ENCODE measurements at regions not wholly inside any gene's neighbourhood (a gene's known extent, or its start where the extent isn't known, plus 50 kb on each side); places are given as distances from the start of the nearest gene placed in this dataset.

- peak; percentile 95 for TF ChIP-seq CTCF (IDR thresholded peaks at IDR 0.05; ENCODE audit: insufficient read depth, low read length, poor library complexity, severe bottlenecking)
- Histone ChIP-seq H3K27me3 (ENCODE audit: control insufficient read depth, insufficient read depth, low read length) (no peaks in the 10 kb centered on the region), H3K36me3 (ENCODE audit: control insufficient read depth, insufficient read depth, low read length) (no peaks in the 10 kb centered on the region), H3K4me3 (ENCODE audit: low read depth, low read length) (no peak overlapping the region)
- DNase-seq (ENCODE audit: low read depth): no peak
These were observed 261.6 kb upstream of the LMCD1 start for GRCh38 chr3:8239718-8240695.

GRCh38 chr3:8246070-8246469 lies 255.6 kb upstream of the LMCD1 start:
- no peak for TF ChIP-seq CTCF (IDR thresholded peaks at IDR 0.05; ENCODE audit: insufficient read depth, low read length, poor library complexity, severe bottlenecking)
- peak; percentile 14 for DNase-seq (ENCODE audit: low read depth)
- Histone ChIP-seq H3K36me3 (ENCODE audit: control insufficient read depth, insufficient read depth, low read length) (no peaks in the 10 kb centered on the region), H3K4me3 (ENCODE audit: low read depth, low read length) (no peak overlapping the region), H3K27me3 (ENCODE audit: control insufficient read depth, insufficient read depth, low read length) (no peaks in the 10 kb centered on the region)

- H3K4me3 ChIP-seq (ENCODE audit: low read depth, low read length): no peak overlapping the region
- no peak for DNase-seq (ENCODE audit: low read depth)
- TF ChIP-seq CTCF (IDR thresholded peaks at IDR 0.05; ENCODE audit: insufficient read depth, low read length, poor library complexity, severe bottlenecking): no peak
- H3K36me3 ChIP-seq (ENCODE audit: control insufficient read depth, insufficient read depth, low read length): no peaks in the 10 kb centered on the region
- H3K27me3 ChIP-seq (ENCODE audit: control insufficient read depth, insufficient read depth, low read length): no peaks in the 10 kb centered on the region
These were observed 248.4 kb upstream of the LMCD1 start for GRCh38 chr3:8253201-8253600.

- H3K36me3 ChIP-seq (ENCODE audit: control insufficient read depth, insufficient read depth, low read length): no peaks in the 10 kb centered on the region
- H3K27me3 ChIP-seq (ENCODE audit: control insufficient read depth, insufficient read depth, low read length): no peaks in the 10 kb centered on the region
- no peak for DNase-seq (ENCODE audit: low read depth)
- no peak overlapping the region for H3K4me3 ChIP-seq (ENCODE audit: low read depth, low read length)
- TF ChIP-seq CTCF (IDR thresholded peaks at IDR 0.05; ENCODE audit: insufficient read depth, low read length, poor library complexity, severe bottlenecking): no peak
These were observed 247.1 kb upstream of the LMCD1 start for GRCh38 chr3:8254489-8254888.

- no peaks in the 10 kb centered on the region for H3K27me3 ChIP-seq (ENCODE audit: control insufficient read depth, insufficient read depth, low read length)
- H3K36me3 ChIP-seq (ENCODE audit: control insufficient read depth, insufficient read depth, low read length): no peaks in the 10 kb centered on the region
- H3K4me3 ChIP-seq (ENCODE audit: low read depth, low read length): no peak overlapping the region
- no peak for DNase-seq (ENCODE audit: low read depth)
- TF ChIP-seq CTCF (IDR thresholded peaks at IDR 0.05; ENCODE audit: insufficient read depth, low read length, poor library complexity, severe bottlenecking): no peak
These were observed 245.9 kb upstream of the LMCD1 start for GRCh38 chr3:8255725-8256124.
